Kidney epithelial cell (primary cell): ENCODE measurements at regions not wholly inside any gene's neighbourhood (a gene's known extent, or its start where the extent isn't known, plus 50 kb on each side); places are given as distances from the start of the nearest gene placed in this dataset.

ENCODE experiments used
- DNase-seq: peaks from one replicate; pipeline ENCODE4 v3.0.0-alpha.2; 2010; ENCODE audit warnings: low read depth
- H3K27me3 ChIP-seq: 2 replicates; pipeline ENCODE4 v1.6.0; 2011; ENCODE audit warnings: low read length; ENCODE audit not compliant: control insufficient read depth, insufficient read depth
- H3K36me3 ChIP-seq: 2 replicates; pipeline ENCODE4 v1.5.1; 2011; ENCODE audit warnings: low read length; ENCODE audit not compliant: control insufficient read depth, insufficient read depth
- H3K4me3 ChIP-seq: 2 replicates; pipeline ENCODE4 v1.5.1; 2011; ENCODE audit warnings: low read depth, mild to moderate bottlenecking, control low read depth, low read length
- TF ChIP-seq, protein P1 (sequence below): IDR thresholded peaks from 2 replicates; pipeline ENCODE4 v1.5.1; 2011; ENCODE audit warnings: mild to moderate bottlenecking, moderate library complexity, low read length, control low read depth, inconsistent platforms; ENCODE audit not compliant: insufficient read depth, poor library complexity, severe bottlenecking

DNA sequence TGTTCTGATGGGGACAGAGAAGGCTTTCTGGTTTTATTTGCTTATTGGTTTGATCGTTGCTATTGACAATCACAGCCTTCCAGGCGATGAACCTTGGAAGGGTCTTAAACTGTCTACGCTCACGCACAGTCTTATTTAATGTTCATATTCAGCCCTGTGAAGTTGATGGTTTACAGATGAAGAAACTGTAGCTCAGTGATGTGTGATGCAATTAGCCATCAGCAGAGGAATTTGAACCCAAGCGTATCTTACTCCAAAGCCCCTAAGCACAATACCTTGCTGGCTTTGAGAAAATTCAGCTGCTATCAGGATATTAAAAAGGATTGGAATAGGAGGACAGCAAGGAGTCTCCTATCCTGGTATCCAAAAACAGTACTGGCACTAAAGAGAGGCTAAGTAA is 77.1 kb upstream of the CALM2 start:
- DNase-seq: no peak
- no peaks in the 10 kb centered on the region for H3K27me3 ChIP-seq
- no peaks in the 10 kb centered on the region for H3K36me3 ChIP-seq
- TF ChIP-seq, protein P1, sequence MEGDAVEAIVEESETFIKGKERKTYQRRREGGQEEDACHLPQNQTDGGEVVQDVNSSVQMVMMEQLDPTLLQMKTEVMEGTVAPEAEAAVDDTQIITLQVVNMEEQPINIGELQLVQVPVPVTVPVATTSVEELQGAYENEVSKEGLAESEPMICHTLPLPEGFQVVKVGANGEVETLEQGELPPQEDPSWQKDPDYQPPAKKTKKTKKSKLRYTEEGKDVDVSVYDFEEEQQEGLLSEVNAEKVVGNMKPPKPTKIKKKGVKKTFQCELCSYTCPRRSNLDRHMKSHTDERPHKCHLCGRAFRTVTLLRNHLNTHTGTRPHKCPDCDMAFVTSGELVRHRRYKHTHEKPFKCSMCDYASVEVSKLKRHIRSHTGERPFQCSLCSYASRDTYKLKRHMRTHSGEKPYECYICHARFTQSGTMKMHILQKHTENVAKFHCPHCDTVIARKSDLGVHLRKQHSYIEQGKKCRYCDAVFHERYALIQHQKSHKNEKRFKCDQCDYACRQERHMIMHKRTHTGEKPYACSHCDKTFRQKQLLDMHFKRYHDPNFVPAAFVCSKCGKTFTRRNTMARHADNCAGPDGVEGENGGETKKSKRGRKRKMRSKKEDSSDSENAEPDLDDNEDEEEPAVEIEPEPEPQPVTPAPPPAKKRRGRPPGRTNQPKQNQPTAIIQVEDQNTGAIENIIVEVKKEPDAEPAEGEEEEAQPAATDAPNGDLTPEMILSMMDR: no peak
- H3K4me3 ChIP-seq: no peak overlapping the region

DNA sequence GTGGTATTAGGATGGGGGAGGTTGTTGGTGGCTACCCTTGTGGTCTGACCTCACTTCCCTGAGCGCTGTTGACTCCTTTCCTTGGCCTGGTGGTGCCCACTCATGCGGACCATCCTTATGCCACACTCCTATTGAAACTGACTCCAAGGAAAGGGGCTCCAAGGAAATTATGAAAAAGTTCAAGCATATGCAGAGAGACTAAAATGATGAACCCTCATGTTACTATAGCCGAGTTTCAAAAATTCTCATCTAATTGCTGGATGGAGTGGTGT is 75.0 kb upstream of the CALM2 start:
- Histone ChIP-seq H3K36me3 (no peaks in the 10 kb centered on the region), H3K4me3 (no peak overlapping the region), H3K27me3 (no peaks in the 10 kb centered on the region)
- TF ChIP-seq, protein P1: no peak
- no peak for DNase-seq

DNA sequence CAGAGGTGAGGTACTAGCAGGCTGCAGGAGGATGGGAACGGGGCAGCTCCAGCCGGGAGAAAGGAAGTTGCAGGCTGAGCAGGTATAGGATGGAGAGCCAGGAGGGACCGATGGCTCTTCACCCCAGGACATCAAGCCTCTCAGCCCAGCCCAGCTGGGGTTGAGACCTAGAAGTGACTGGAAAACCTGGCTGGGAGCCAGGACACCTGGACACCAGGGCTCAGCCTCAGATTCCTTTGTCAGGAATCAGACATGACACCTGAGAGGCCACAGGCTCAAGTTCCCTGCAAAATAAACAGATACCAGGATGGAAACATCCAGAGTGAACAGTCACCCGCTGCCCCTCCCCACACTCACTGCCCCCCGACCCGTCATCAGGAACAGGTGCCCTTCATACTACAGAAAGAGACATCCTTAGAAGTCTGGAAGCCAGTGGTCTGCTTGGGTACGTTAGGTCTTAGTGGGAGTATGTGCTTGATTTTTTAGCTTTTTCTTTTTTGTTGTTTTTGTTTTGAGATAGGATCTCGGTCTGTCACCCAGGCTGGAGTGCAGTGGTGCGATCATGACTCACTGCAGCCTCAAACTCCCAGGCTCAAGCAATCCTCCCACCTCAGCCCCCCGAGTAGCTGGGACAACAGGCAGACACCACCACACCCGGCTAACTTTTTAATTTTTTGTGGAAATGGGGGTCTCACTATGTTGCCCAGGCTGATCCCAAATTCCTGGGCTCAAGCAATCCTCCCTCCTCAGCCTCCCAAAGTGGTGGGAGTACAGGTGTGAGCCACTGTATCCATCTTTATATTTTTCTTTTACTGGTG is 74.5 kb upstream of the CALM2 start:
- DNase-seq: peak; percentile 38
- Histone ChIP-seq H3K27me3 (no peaks in the 10 kb centered on the region), H3K36me3 (no peaks in the 10 kb centered on the region), H3K4me3 (no peak overlapping the region)
- TF ChIP-seq, protein P1: no peak

DNA sequence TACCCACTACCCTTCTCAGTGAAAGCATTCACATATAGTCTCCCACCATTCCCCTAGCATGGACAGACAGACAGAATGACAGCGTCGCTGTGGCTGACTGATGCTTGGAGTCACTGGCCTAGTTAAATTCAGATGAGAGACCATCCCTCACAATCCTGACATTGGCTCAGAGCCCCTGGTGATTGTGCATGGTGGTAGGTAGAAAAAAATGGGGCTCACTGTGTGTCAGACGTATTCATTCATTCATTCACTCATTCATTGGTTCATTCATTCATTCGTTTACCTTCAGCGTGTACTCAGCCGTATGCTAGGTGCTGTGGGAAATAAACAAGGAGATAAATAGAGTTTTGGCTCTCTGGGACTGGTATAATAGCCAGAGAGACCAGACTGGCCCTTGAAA is 73.6 kb upstream of the CALM2 start:
- DNase-seq: no peak
- Histone ChIP-seq H3K4me3 (no peak overlapping the region), H3K36me3 (no peaks in the 10 kb centered on the region), H3K27me3 (no peaks in the 10 kb centered on the region)
- TF ChIP-seq, protein P1: no peak

DNA sequence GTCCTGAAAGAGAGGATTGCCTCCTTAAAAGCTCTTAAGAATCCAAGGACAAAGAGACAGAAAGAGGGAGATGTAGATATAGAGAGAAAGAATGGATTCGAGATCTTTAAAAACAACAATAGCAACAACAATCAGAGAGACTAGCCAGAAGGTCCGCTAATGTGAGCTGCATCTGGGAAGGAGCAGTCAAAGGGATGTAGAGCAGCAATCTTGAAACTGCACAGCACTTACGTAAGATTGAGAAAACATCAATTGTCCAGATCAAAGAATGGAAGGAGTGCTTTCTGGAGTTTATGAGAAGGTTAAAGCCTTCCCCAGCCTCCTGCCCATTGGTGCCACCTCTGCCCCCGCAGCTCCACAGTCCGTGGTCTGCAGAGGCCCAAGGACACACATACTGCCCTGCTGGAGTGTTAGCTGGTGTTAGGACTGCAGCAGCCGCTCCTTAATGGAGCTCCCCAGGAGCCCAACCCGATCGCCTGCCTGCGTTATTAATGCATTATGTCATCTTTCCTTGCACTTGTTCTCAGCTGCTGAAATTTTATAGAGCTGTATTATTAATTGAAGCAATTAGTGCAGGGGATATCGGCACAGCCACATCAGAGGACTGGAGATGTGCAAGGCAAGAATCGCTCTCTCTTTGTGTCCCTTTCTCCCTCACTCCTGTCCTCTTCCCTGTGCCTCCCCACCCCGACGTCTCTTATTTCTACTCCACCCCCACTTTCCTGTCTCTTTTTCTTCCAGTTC is 73.0 kb upstream of the CALM2 start:
- Histone ChIP-seq H3K36me3 (no peaks in the 10 kb centered on the region), H3K27me3 (no peaks in the 10 kb centered on the region), H3K4me3 (no peak overlapping the region)
- TF ChIP-seq, protein P1: no peak
- no peak for DNase-seq
